Sigmoid colon (tissue), 6 donors: ENCODE measurements at regions not wholly inside any gene's neighbourhood (a gene's known extent, or its start where the extent isn't known, plus 50 kb on each side); places are given as distances from the start of the nearest gene placed in this dataset.

Experiments used
- DNase-seq: peaks from one replicate; pipeline ENCODE4 v3.0.0-alpha.2; 2019
- H3K27ac ChIP-seq, 4 donors: fragments of 200-600 bp; sonication (generic); one replicate each; pipeline ENCODE4 v1.5.1; 2016 to 2019; ENCODE audit warnings: mild to moderate bottlenecking in 1 of 4
- H3K27me3 ChIP-seq, 3 donors: fragments of 200-600 bp; sonication (generic); one replicate each; pipeline ENCODE4 v1.5.1; 2019; ENCODE audit warnings: mild to moderate bottlenecking in 1 of 3
- H3K36me3 ChIP-seq, 4 donors: fragments of 200-600 bp; sonication (generic); one replicate each; pipeline ENCODE4 v1.5.1; 2016 to 2019
- H3K4me1 ChIP-seq, 4 donors: fragments of 200-600 bp; sonication (generic); one replicate each; pipeline ENCODE4 v1.5.1; 2017 to 2019
- H3K4me3 ChIP-seq, 4 donors: fragments of 200-600 bp; sonication (generic); one replicate each; pipeline ENCODE4 v1.5.1; 2017 to 2019; ENCODE audit warnings: mild to moderate bottlenecking in 2 of 4, moderate library complexity in 1 of 4
- H3K9me3 ChIP-seq, 4 donors: fragments of 200-600 bp in 3 of 4; sonication (generic) in 3 of 4; one replicate each; pipeline versions ENCODE4 v1.5.1 to v1.6.1; 2013 to 2019
- CTCF ChIP-seq, 4 experiments: fragments of 450-650 bp in 3 of 4; fragments of 200-600 bp in 1 of 4; IDR thresholded peaks; one replicate each; pipeline ENCODE4 v1.5.1; 2016 to 2019; ENCODE audit warnings: antibody characterized with exemption in 4 of 4, mild to moderate bottlenecking in 3 of 4, moderate library complexity in 2 of 4
- EP300 ChIP-seq, 4 donors: sonication (generic); formaldehyde crosslinking; IDR thresholded peaks; one replicate each; pipeline ENCODE4 v1.6.1; 2017; ENCODE audit warnings: antibody characterized with exemption in 4 of 4
- POLR2A ChIP-seq, 2 donors: fragments of 450-650 bp; IDR thresholded peaks; one replicate each; pipeline ENCODE4 v1.6.1; 2016; ENCODE audit warnings: antibody characterized with exemption in 2 of 2, mild to moderate bottlenecking in 2 of 2, moderate library complexity in 2 of 2
- POLR2AphosphoS5 ChIP-seq, 4 donors: sonication (generic); formaldehyde crosslinking; IDR thresholded peaks; one replicate each; pipeline ENCODE4 v1.6.1; 2017; ENCODE audit warnings: antibody characterized with exemption in 4 of 4
- WGBS, 2 donors: extraction: QIAGEN DNeasy Blood & Tissue Kit; methylation state at CpG; one replicate each; pipeline ENCODE4 v1.1.7; 2013; 5-methylcytosine and 5-hydroxymethylcytosine counted together
- intact Hi-C: fragments of 100-400 bp; cut with DNase I; formaldehyde crosslinking; loops from one replicate; pipeline ENCODE4 v1.15.1; 2023
- donor health status: healthy with polysubstance abuse.
- donor health status: healthy.

GRCh38 chr11:11786234-11786633 is 55.5 kb upstream of the USP47 start:
- Histone ChIP-seq H3K4me1 (peaks cover 0 to 3% (median 0%) of the 10 kb centered on the region in 4 donors), H3K9me3 (no peaks in the 10 kb centered on the region), H3K27ac (no peak overlapping the region), H3K27me3 (no peaks in the 10 kb centered on the region), H3K4me3 (no peak overlapping the region), H3K36me3 (no peaks in the 10 kb centered on the region)
- TF ChIP-seq POLR2AphosphoS5 (IDR thresholded peaks at IDR 0.05): no peak
- no peak for TF ChIP-seq EP300 (IDR thresholded peaks at IDR 0.05)
- TF ChIP-seq POLR2A (IDR thresholded peaks at IDR 0.05): no peak
- TF ChIP-seq CTCF (IDR thresholded peaks at IDR 0.05): no peak
- 85 to 87% methylated on average over 5 of the region's 5 CpGs for WGBS, 2 donors
- intact Hi-C loops: loop anchor here (2.0 kb wide), 4 partner anchors 163 to 993 kb away; partner anchors contain the start of gene GALNT18
- DNase-seq: no peak

- Histone ChIP-seq H3K27me3 (no peaks in the 10 kb centered on the region), H3K9me3 (no peaks in the 10 kb centered on the region), H3K27ac (no peak overlapping the region), H3K36me3 (no peaks in the 10 kb centered on the region), H3K4me3 (no peak overlapping the region), H3K4me1 (peaks cover 0 to 14% (median 0%) of the 10 kb centered on the region in 4 donors)
- intact Hi-C loops: loop anchor here (5.0 kb wide), 1 partner anchor 375 kb away; no protein-coding TSS in a partner anchor
- TF ChIP-seq POLR2A (IDR thresholded peaks at IDR 0.05): no peak
- TF ChIP-seq POLR2AphosphoS5 (IDR thresholded peaks at IDR 0.05): no peak
- no peak for TF ChIP-seq EP300 (IDR thresholded peaks at IDR 0.05)
- TF ChIP-seq CTCF (IDR thresholded peaks at IDR 0.05): no peak
- 42 to 63% methylated on average over 3 of the region's 3 CpGs for WGBS, 2 donors
- DNase-seq: no peak
Observed at GRCh38 chr11:11782532-11783110, 59.2 kb upstream of the USP47 start.

GRCh38 chr11:11780858-11781257 is 60.9 kb upstream of the USP47 start:
- Histone ChIP-seq H3K4me3 (no peak overlapping the region), H3K4me1 (peaks cover 0 to 11% (median 0%) of the 10 kb centered on the region in 4 donors), H3K27me3 (no peaks in the 10 kb centered on the region), H3K27ac (no peak overlapping the region), H3K36me3 (no peaks in the 10 kb centered on the region), H3K9me3 (no peaks in the 10 kb centered on the region)
- DNase-seq: no peak
- intact Hi-C loops: loop anchor here (5.0 kb wide), 1 partner anchor 374 kb away; no protein-coding TSS in a partner anchor
- no peak for TF ChIP-seq CTCF (IDR thresholded peaks at IDR 0.05)
- TF ChIP-seq EP300 (IDR thresholded peaks at IDR 0.05): no peak
- no peak for TF ChIP-seq POLR2A (IDR thresholded peaks at IDR 0.05)
- no peak for TF ChIP-seq POLR2AphosphoS5 (IDR thresholded peaks at IDR 0.05)
- 63 to 74% methylated on average over 8 of the region's 8 CpGs for WGBS, 2 donors

GRCh38 chr11:11779975-11780374 is 61.8 kb upstream of the USP47 start:
- TF ChIP-seq POLR2A (IDR thresholded peaks at IDR 0.05) (no peak), POLR2AphosphoS5 (IDR thresholded peaks at IDR 0.05) (peak in 1 of 4 donors; percentile 12)
- no peaks in the 10 kb centered on the region for H3K27me3 ChIP-seq
- peak overlapping the region in 1 of 4 donors; percentile 5 for H3K27ac ChIP-seq
- H3K36me3 ChIP-seq: no peaks in the 10 kb centered on the region
- no peaks in the 10 kb centered on the region for H3K9me3 ChIP-seq
- 82 to 83% methylated on average over 2 of the region's 2 CpGs for WGBS, 2 donors
- H3K4me1 ChIP-seq: peaks cover 0 to 11% (median 0%) of the 10 kb centered on the region in 4 donors
- no peak for DNase-seq
- intact Hi-C loops: loop anchor here (5.0 kb wide), 1 partner anchor 373 kb away; no protein-coding TSS in a partner anchor
- no peak overlapping the region for H3K4me3 ChIP-seq

- H3K27ac ChIP-seq: no peak overlapping the region
- intact Hi-C loops: no loop called here
- TF ChIP-seq POLR2AphosphoS5 (IDR thresholded peaks at IDR 0.05) (no peak), EP300 (IDR thresholded peaks at IDR 0.05) (no peak)
- no peaks in the 10 kb centered on the region for H3K36me3 ChIP-seq
- no peaks in the 10 kb centered on the region for H3K9me3 ChIP-seq
- DNase-seq: no peak
- WGBS, 2 donors: 48 to 71% methylated on average over 3 of the region's 3 CpGs
- peaks cover 0 to 11% (median 0%) of the 10 kb centered on the region in 4 donors for H3K4me1 ChIP-seq
- no peaks in the 10 kb centered on the region for H3K27me3 ChIP-seq
- no peak overlapping the region for H3K4me3 ChIP-seq
Observed at GRCh38 chr11:11777897-11778296, 63.9 kb upstream of the USP47 start.
